ENCODE measurements at regions not wholly inside any gene's neighbourhood (a gene's known extent, or its start where the extent isn't known, plus 50 kb on each side); places are given as distances from the start of the nearest gene placed in this dataset.
A peak's percentile ranks its signal among the peaks of the same experiment; 100 is the strongest.
"Not testable (repeated sequence)": the region's sequence is repeated elsewhere in the genome, so short reads cannot be mapped to it uniquely, and the experiment has no call there.

- intact Hi-C loops (cut with DNase I); DNase-seq; H3K4me3 ChIP-seq (replicated peaks in 1 of 3); H3K9me3 ChIP-seq; H3K27me3 ChIP-seq; H3K4me1 ChIP-seq; H3K27ac ChIP-seq; H3K36me3 ChIP-seq: not testable (repeated sequence)
- 68 to 72% methylated on average over 5 of the region's 9 CpGs for WGBS, 2 donors
Measured at GRCh38 chr15:20680257-20680815, 138.7 kb upstream of the GOLGA6L6 start.

DNA sequence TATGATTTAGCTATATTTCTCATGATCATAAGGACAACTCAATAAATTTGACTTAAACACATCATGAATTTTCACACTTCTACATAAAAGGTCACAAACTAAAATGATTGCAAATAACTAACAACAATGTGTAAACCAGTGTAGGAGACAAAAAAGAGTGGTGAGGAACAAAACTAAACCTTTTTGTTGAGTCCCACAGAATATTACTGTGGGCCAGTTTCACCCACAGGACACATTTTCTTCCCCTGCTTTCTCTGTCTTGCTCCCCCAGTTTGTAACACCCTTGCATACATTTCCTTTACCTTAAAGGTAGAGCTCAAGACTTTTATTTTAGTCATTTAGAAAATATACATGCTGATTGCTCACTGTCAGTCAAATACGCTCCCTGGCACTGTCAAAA lies 130.9 kb upstream of the GOLGA6L6 start:
- Histone ChIP-seq H3K27ac (no peak overlapping the region), H3K36me3 (no peaks in the 10 kb centered on the region), H3K9me3 (no peaks in the 10 kb centered on the region), H3K27me3 (no peaks in the 10 kb centered on the region), H3K4me1 (no peaks in the 10 kb centered on the region), H3K4me3 (replicated peaks in 1 of 3) (no peak overlapping the region)
- 62 to 71% methylated on average over 1 of the region's 1 CpG for WGBS, 2 donors
- TF ChIP-seq POLR2A (IDR thresholded peaks at IDR 0.05): no peak
- TF ChIP-seq, protein P1, sequence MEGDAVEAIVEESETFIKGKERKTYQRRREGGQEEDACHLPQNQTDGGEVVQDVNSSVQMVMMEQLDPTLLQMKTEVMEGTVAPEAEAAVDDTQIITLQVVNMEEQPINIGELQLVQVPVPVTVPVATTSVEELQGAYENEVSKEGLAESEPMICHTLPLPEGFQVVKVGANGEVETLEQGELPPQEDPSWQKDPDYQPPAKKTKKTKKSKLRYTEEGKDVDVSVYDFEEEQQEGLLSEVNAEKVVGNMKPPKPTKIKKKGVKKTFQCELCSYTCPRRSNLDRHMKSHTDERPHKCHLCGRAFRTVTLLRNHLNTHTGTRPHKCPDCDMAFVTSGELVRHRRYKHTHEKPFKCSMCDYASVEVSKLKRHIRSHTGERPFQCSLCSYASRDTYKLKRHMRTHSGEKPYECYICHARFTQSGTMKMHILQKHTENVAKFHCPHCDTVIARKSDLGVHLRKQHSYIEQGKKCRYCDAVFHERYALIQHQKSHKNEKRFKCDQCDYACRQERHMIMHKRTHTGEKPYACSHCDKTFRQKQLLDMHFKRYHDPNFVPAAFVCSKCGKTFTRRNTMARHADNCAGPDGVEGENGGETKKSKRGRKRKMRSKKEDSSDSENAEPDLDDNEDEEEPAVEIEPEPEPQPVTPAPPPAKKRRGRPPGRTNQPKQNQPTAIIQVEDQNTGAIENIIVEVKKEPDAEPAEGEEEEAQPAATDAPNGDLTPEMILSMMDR (IDR thresholded peaks at IDR 0.05): no peak
- intact Hi-C loops (cut with DNase I): no loop called here
- DNase-seq: no peak

GRCh38 chr15:20671675-20672074 lies 130.1 kb upstream of the GOLGA6L6 start:
- WGBS, 2 donors: 49 to 50% methylated on average over 2 of the region's 2 CpGs
- no peak for DNase-seq
- Histone ChIP-seq H3K4me3 (replicated peaks in 1 of 3) (no peak overlapping the region), H3K27me3 (no peaks in the 10 kb centered on the region), H3K36me3 (no peaks in the 10 kb centered on the region), H3K9me3 (no peaks in the 10 kb centered on the region), H3K27ac (no peak overlapping the region), H3K4me1 (no peaks in the 10 kb centered on the region)
- intact Hi-C loops (cut with DNase I): no loop called here
- TF ChIP-seq, protein P1 (IDR thresholded peaks at IDR 0.05): no peak
- TF ChIP-seq POLR2A (IDR thresholded peaks at IDR 0.05): no peak

DNA sequence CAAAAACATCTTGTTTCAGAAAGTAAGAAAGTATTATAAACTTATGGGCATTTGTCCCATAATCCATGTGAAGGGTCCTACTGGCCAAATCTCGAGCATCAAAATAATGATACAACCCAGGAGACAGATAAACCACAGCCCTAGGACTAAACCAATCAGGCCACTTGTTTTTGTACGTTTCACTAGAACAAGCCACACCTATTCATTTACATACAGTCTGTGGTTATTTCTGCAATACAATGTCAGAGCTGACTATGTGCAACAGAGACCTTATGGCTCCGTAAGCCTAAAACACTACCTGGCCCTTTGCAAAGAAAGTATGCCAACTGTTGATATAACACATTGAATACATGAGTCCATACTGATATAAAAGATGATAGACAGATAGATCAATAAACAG lies 124.8 kb upstream of the GOLGA6L6 start:
- H3K27me3 ChIP-seq; H3K36me3 ChIP-seq; DNase-seq; H3K4me1 ChIP-seq; H3K9me3 ChIP-seq; intact Hi-C loops (cut with DNase I); H3K4me3 ChIP-seq (replicated peaks in 1 of 3); H3K27ac ChIP-seq: not testable (repeated sequence)
- 64 to 66% methylated on average over 3 of the region's 3 CpGs for WGBS, 2 donors

DNA sequence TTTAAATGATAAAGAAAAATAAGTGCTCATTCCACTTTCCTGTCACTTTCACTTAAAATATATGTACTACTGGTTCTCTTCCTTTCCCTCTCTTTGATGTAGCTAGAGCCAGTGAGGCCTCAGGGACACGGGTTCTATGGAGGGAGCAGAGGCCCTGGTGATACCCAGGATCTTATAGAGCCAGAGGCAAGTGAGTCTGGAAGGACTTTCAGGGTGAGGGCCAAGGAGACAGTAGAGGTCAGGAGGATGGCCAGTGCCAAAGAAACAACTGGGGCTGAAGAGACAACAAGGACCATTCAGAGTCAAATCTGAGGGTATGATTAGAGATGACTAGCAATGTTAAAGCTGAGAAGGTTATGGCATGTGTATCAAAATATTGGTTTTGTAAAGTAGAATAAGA lies 124.1 kb upstream of the GOLGA6L6 start:
- Histone ChIP-seq H3K36me3 (no peaks in the 10 kb centered on the region), H3K9me3 (no peaks in the 10 kb centered on the region), H3K4me3 (replicated peaks in 1 of 3) (no peak overlapping the region), H3K27ac (no peak overlapping the region), H3K27me3 (no peaks in the 10 kb centered on the region), H3K4me1 (no peaks in the 10 kb centered on the region)
- 39 to 51% methylated on average over 1 of the region's 1 CpG for WGBS, 2 donors
- DNase-seq: no peak
- intact Hi-C loops (cut with DNase I): no loop called here
- TF ChIP-seq, protein P1 (IDR thresholded peaks at IDR 0.05): no peak
- TF ChIP-seq POLR2A (IDR thresholded peaks at IDR 0.05): no peak

- 51 to 56% methylated on average over 8 of the region's 8 CpGs for WGBS, 2 donors
- Histone ChIP-seq H3K27me3 (no peaks in the 10 kb centered on the region), H3K4me1 (no peaks in the 10 kb centered on the region), H3K36me3 (no peaks in the 10 kb centered on the region), H3K27ac (no peak overlapping the region), H3K4me3 (replicated peaks in 1 of 3) (no peak overlapping the region), H3K9me3 (no peaks in the 10 kb centered on the region)
- peak; percentile 60 to 65 for DNase-seq
- intact Hi-C loops (cut with DNase I): no loop called here
- TF ChIP-seq, protein P1 (IDR thresholded peaks at IDR 0.05): peak in 2 of 6 experiments; percentile 15 to 19
- TF ChIP-seq POLR2A (IDR thresholded peaks at IDR 0.05): no peak
Measured at GRCh38 chr15:20659265-20659664, 117.7 kb upstream of the GOLGA6L6 start.
